ENCODE measurements at regions not wholly inside any gene's neighbourhood (a gene's known extent, or its start where the extent isn't known, plus 50 kb on each side); places are given as distances from the start of the nearest gene placed in this dataset.
A peak's percentile ranks its signal among the peaks of the same experiment; 100 is the strongest.

GRCh38 chr3:181956122-181956521 is 244.4 kb downstream of the SOX2 start:
- Histone ChIP-seq H3K36me3 (ENCODE audit: low read depth) (no peaks in the 10 kb centered on the region), H3K27ac (ENCODE audit: poor library complexity, severe bottlenecking) (no peak overlapping the region), H3K27me3 (ENCODE audit: insufficient read depth, poor library complexity, severe bottlenecking) (no peaks in the 10 kb centered on the region), H3K4me1 (ENCODE audit: insufficient read depth, poor library complexity, severe bottlenecking) (no peaks in the 10 kb centered on the region), H3K9me3 (ENCODE audit: severe bottlenecking) (no peaks in the 10 kb centered on the region), H3K4me3 (ENCODE audit: severe bottlenecking) (no peak overlapping the region)
- no peak for TF ChIP-seq CTCF (IDR thresholded peaks at IDR 0.05; ENCODE audit: poor library complexity, severe bottlenecking)
- ATAC-seq (ENCODE audit: low read depth) (no peak), DNase-seq (ENCODE audit: low spot score) (no peak)

DNA sequence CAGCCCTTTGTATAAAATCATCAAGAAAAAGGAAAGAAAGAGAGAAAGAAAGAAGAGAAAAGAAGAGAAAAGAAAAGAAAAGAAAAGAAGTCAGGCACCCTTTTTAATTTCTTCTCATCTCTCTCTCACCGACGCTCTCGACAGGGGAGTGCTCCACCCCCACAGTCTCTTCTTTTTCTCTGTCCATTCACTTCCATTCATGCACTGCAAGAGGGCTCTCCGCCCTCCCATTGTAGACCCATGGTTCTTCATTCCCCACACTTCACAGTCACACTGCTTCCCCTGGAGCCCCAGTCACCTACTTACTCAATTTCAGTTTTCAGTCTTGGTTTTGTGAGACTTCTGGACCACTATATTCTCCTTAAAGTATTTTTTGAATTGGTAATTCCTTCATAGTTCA is 254.7 kb downstream of the SOX2 start:
- no peaks in the 10 kb centered on the region for H3K9me3 ChIP-seq (ENCODE audit: severe bottlenecking)
- H3K4me1 ChIP-seq (ENCODE audit: insufficient read depth, poor library complexity, severe bottlenecking) = no peaks in the 10 kb centered on the region
- H3K36me3 ChIP-seq (ENCODE audit: low read depth) = no peaks in the 10 kb centered on the region
- DNase-seq (ENCODE audit: low spot score) (no peak), ATAC-seq (ENCODE audit: low read depth) (no peak)
- H3K27ac ChIP-seq (ENCODE audit: poor library complexity, severe bottlenecking) = no peak overlapping the region
- no peak overlapping the region for H3K4me3 ChIP-seq (ENCODE audit: severe bottlenecking)
- TF ChIP-seq CTCF (IDR thresholded peaks at IDR 0.05; ENCODE audit: poor library complexity, severe bottlenecking) = no peak
- H3K27me3 ChIP-seq (ENCODE audit: insufficient read depth, poor library complexity, severe bottlenecking) = no peaks in the 10 kb centered on the region

- Histone ChIP-seq H3K27me3 (ENCODE audit: insufficient read depth, poor library complexity, severe bottlenecking) (no peaks in the 10 kb centered on the region), H3K4me3 (ENCODE audit: severe bottlenecking) (no peak overlapping the region), H3K4me1 (ENCODE audit: insufficient read depth, poor library complexity, severe bottlenecking) (peaks cover 6% of the 10 kb centered on the region), H3K9me3 (ENCODE audit: severe bottlenecking) (no peaks in the 10 kb centered on the region), H3K27ac (ENCODE audit: poor library complexity, severe bottlenecking) (no peak overlapping the region), H3K36me3 (ENCODE audit: low read depth) (no peaks in the 10 kb centered on the region)
- no peak for DNase-seq (ENCODE audit: low spot score)
- ATAC-seq (ENCODE audit: low read depth) = no peak
- no peak for TF ChIP-seq CTCF (IDR thresholded peaks at IDR 0.05; ENCODE audit: poor library complexity, severe bottlenecking)
Measured at GRCh38 chr3:181969925-181970324, 258.2 kb downstream of the SOX2 start.

- Histone ChIP-seq H3K27me3 (ENCODE audit: insufficient read depth, poor library complexity, severe bottlenecking) (no peaks in the 10 kb centered on the region), H3K4me1 (ENCODE audit: insufficient read depth, poor library complexity, severe bottlenecking) (peaks cover 6% of the 10 kb centered on the region), H3K4me3 (ENCODE audit: severe bottlenecking) (no peak overlapping the region), H3K36me3 (ENCODE audit: low read depth) (no peaks in the 10 kb centered on the region), H3K27ac (ENCODE audit: poor library complexity, severe bottlenecking) (no peak overlapping the region), H3K9me3 (ENCODE audit: severe bottlenecking) (no peaks in the 10 kb centered on the region)
- ATAC-seq (ENCODE audit: low read depth) (no peak), DNase-seq (ENCODE audit: low spot score) (no peak)
- TF ChIP-seq CTCF (IDR thresholded peaks at IDR 0.05; ENCODE audit: poor library complexity, severe bottlenecking) = no peak
Measured at GRCh38 chr3:181971424-181971823, 259.7 kb downstream of the SOX2 start.

DNA sequence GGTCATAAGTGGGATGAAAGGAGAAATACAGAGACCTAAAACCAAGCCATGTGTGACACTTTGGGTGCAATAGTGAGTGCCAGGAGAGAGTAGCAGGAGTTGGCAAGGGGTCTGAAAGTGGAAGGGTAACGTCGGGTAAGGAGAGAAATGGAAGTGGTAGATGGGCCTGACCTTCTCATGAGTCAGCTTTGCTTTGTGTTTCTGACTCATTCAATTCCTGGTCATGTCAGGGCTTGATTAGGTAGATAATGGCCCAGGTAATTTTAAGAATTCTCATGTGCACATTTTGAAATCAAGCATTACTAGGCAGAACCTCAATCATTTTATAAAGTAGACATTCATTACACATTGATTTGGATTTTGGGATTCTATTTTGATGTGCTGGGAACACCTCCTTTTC is 262.5 kb downstream of the SOX2 start:
- H3K27me3 ChIP-seq (ENCODE audit: insufficient read depth, poor library complexity, severe bottlenecking) = no peaks in the 10 kb centered on the region
- H3K27ac ChIP-seq (ENCODE audit: poor library complexity, severe bottlenecking) = peak overlapping the region; percentile 50
- DNase-seq (ENCODE audit: low spot score) = no peak
- TF ChIP-seq CTCF (IDR thresholded peaks at IDR 0.05; ENCODE audit: poor library complexity, severe bottlenecking) = no peak
- H3K4me1 ChIP-seq (ENCODE audit: insufficient read depth, poor library complexity, severe bottlenecking) = peaks cover 6% of the 10 kb centered on the region
- no peaks in the 10 kb centered on the region for H3K36me3 ChIP-seq (ENCODE audit: low read depth)
- no peaks in the 10 kb centered on the region for H3K9me3 ChIP-seq (ENCODE audit: severe bottlenecking)
- peak; percentile 98 for ATAC-seq (ENCODE audit: low read depth)
- H3K4me3 ChIP-seq (ENCODE audit: severe bottlenecking) = no peak overlapping the region

All from RWPE2 (cell line).